ENCODE measurements at regions not wholly inside any gene's neighbourhood (a gene's known extent, or its start where the extent isn't known, plus 50 kb on each side); places are given as distances from the start of the nearest gene placed in this dataset.

- H3K36me3 Mint-ChIP-seq (ENCODE audit: low read depth), result no peaks in the 10 kb centered on the region
- H3K27ac Mint-ChIP-seq, result no peak overlapping the region
- no peaks in the 10 kb centered on the region for H3K9me3 Mint-ChIP-seq
- TF ChIP-seq CTCF (IDR thresholded peaks at IDR 0.05; ENCODE audit: unreplicated experiment in 3 of 3), result no peak
- no peak overlapping the region for H3K4me3 Mint-ChIP-seq
- H3K27me3 Mint-ChIP-seq (ENCODE audit: low read depth), result peaks cover 6% of the 10 kb centered on the region
- H3K4me1 Mint-ChIP-seq, result no peaks in the 10 kb centered on the region
Measured at GRCh38 chr2:239870863-239871262, 154.3 kb downstream of the NDUFA10 start.

DNA sequence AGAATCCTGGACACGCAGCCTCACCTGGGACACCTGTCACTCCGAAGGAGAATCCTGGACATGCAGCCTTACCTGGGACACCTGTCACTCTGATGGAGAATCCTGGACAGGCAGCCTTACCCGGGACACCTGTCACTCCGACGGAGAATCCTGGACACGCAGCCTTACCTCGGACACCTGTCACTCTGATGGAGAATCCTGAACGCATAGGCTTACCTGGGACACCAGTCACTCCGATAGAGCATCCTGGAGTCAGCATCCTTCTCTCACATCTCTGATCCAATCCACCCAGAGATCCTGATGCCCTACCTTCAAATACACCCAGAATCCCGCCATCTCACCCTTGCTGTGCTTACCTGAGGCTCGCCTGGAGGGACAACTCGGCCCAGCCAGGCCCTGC is 154.9 kb downstream of the NDUFA10 start:
- Mint-ChIP-seq H3K27ac (no peak overlapping the region), H3K4me1 (no peaks in the 10 kb centered on the region), H3K36me3 (ENCODE audit: low read depth) (no peaks in the 10 kb centered on the region), H3K4me3 (no peak overlapping the region), H3K9me3 (no peaks in the 10 kb centered on the region), H3K27me3 (ENCODE audit: low read depth) (peaks cover 3% of the 10 kb centered on the region)
- no peak for TF ChIP-seq CTCF (IDR thresholded peaks at IDR 0.05; ENCODE audit: unreplicated experiment in 3 of 3)

GRCh38 chr2:239869272-239870155 is 155.6 kb downstream of the NDUFA10 start:
- Mint-ChIP-seq H3K4me3 (no peak overlapping the region), H3K4me1 (no peaks in the 10 kb centered on the region), H3K27me3 (ENCODE audit: low read depth) (no peaks in the 10 kb centered on the region), H3K36me3 (ENCODE audit: low read depth) (no peaks in the 10 kb centered on the region), H3K9me3 (no peaks in the 10 kb centered on the region), H3K27ac (no peak overlapping the region)
- no peak for TF ChIP-seq CTCF (IDR thresholded peaks at IDR 0.05; ENCODE audit: unreplicated experiment in 3 of 3)

DNA sequence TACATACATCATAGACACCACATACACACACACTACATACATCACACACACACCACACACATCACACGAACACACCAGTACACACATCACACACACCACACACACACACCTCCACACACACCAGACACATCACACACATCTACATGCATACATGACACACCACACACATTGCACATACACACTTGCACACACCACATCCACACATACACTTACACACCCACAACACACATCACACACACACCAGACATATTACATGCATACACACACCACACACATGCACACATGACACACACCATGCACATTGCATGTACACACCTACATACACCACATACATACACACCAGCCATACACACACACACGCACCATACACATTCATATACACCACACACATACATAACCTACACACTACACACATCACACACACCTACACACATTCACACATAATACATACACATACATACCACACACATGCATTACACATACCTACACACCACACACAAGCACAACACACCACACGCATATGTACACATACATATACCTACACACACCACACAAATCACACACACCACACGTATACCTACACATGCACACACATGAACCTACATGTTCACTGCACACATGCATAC is 156.5 kb downstream of the NDUFA10 start:
- Mint-ChIP-seq H3K27me3 (ENCODE audit: low read depth) (no peaks in the 10 kb centered on the region), H3K36me3 (ENCODE audit: low read depth) (no peaks in the 10 kb centered on the region), H3K4me3 (no peak overlapping the region), H3K4me1 (no peaks in the 10 kb centered on the region), H3K9me3 (no peaks in the 10 kb centered on the region), H3K27ac (no peak overlapping the region)
- TF ChIP-seq CTCF (IDR thresholded peaks at IDR 0.05; ENCODE audit: unreplicated experiment in 3 of 3), result no peak

DNA sequence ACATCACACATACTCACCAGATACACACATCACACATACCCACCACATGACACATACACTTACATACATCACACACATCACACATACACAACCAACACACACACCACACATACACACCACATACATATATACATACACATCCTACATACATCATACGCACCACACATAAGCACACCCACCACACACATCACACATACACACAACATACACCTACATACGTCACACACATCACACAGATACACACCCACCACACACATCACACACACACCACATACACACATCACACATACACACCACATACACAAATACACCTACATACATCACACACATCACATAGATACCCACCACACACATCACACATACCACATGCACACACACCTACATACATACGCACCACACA is 158.4 kb downstream of the NDUFA10 start:
- Mint-ChIP-seq H3K36me3 (ENCODE audit: low read depth) (no peaks in the 10 kb centered on the region), H3K4me1 (no peaks in the 10 kb centered on the region), H3K9me3 (no peaks in the 10 kb centered on the region), H3K4me3 (no peak overlapping the region), H3K27me3 (ENCODE audit: low read depth) (no peaks in the 10 kb centered on the region), H3K27ac (no peak overlapping the region)
- TF ChIP-seq CTCF (IDR thresholded peaks at IDR 0.05; ENCODE audit: unreplicated experiment in 3 of 3), result no peak

Measured in nephron (organoid).